ACHN (cell line): ENCODE measurements at regions not wholly inside any gene's neighbourhood (a gene's known extent, or its start where the extent isn't known, plus 50 kb on each side); places are given as distances from the start of the nearest gene placed in this dataset.

Experiments used
- DNase-seq: peaks from one replicate; pipeline ENCODE4 v3.0.0-alpha.2; 2015
- in situ Hi-C: cut with HindIII; loops from 2 replicates; pipeline ENCODE4 v1.10.0; 2017; ENCODE audit warnings: low sequenced_read_pairs, low pct_ligation_motif_present, low pct_unique_long_range_greater_than_20kb

DNA sequence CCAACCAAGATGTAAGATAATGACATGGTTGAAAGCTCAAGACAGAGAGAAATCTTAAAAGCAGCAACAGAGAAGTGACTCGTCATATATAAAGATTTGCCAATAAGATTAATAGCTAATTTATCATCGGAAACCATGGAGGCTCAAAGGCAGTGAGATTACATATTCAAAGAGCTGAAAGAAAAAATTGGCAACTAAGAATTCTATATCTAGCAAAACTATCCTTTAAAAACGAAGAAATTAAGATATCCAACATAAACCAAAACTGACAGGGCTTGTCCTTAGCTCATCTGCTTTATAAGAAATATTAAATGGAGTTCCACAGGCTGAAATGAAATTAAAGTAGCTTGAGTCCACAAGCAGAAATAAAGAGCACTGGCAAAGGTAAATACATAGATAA, 236.6 kb downstream of the ANAPC1 start:
- no peak for DNase-seq
- in situ Hi-C loops = no loop called here

DNA sequence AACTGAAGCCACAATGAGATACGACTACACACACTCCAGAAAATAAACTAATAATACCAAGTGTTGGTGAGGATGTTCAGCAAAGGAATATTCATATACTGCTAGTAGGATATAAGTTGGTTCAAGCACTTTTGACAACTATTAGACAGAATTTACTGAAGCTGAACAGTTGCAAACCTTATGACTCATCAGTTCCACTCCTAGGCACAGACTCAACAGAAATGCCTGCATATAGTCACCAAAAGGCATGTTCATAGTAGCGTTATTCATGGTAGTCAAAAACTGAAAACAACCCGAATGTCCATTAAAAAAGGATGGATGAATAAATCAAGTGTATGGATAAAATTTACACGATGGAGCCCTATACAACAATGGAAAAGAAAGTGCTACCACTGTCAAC, 232.0 kb downstream of the ANAPC1 start:
- DNase-seq = peak; percentile 52
- in situ Hi-C loops = no loop called here

DNA sequence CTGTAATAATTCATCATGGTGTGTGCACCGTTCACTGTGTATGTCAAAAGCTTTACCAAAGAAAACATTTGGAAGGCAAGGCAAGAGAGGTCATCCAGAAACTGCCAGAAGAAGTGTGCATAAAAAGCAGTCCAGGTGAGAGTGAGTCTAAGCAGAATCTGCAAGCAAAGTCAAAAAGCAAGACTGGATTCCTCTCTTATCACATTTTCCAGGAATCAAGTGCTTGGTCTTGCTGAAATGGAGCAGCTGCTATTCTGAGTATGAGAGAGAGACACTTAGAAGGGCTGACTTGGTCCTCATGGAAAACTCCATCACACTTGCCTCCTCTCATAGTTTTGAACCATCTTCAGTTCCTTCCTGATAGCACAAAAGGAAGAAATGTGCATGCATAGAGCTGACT, 231.3 kb downstream of the ANAPC1 start:
- DNase-seq = no peak
- in situ Hi-C loops = no loop called here

DNA sequence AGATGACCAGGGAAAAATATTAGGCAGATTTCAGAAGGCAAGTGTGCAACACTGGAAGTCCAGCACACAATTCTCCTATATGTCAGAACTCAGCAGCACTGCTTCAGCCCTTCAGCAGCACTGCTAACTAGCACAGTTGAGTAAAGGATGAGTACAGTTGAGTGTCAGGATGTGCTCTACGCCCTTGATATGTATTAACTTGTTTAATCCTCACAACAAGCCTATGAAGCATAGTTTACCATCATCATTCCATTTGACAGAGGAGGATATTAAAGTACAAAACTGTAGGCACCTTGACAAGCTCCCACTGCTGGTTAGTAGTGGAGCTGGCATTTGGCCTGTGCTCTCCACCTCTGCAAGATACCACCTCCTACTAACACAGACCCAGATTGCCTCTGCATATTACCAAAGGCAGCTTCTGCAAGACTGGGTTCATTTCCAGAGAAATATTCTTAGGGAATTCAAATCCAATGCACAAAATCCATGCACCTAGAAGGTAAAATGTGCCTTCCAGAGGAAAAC, 230.8 kb downstream of the ANAPC1 start:
- in situ Hi-C loops = no loop called here

DNA sequence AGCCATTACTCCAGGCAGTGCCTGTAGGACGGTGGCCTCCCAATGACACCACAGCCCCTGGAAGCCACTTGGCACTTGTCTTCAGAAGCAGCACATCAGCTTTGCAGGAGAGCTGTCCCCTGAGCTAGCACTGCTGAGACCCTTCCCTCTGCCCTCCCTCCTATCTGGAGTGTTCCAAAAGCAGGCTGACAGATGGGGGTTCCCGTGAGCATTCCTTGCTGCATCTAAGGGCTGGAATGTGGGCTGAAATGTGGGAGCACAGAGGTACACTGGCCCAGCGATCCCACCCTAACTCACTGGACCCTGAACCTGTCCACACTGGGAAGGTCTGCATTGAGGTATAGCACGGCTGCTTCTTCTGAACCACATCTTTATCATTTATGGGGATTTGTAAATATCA, 230.1 kb downstream of the ANAPC1 start:
- DNase-seq = no peak
- in situ Hi-C loops = no loop called here

More for the DNA sequence above, 230.8 kb downstream of the ANAPC1 start:
- no peak for DNase-seq

DNA sequence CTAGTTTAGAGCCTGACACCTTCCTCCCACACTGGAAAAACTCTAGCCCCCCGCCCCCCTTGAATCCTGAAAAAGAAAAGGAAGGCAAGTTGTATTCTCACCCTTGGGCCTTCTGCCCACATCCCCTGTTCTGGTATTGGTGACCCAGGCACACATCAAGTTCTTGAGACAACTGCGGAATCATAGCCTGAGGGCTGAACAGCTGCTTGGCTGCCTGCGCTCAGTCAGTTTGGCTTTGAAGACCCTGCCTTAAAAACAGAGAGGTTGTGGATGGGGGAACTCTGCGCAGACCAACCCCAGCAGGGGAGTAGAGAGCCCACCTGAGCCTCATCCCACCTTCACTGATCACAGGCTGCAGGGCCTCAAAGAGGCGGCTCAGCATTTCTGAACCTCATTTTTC, 229.2 kb downstream of the ANAPC1 start:
- no peak for DNase-seq
- in situ Hi-C loops = no loop called here

DNA sequence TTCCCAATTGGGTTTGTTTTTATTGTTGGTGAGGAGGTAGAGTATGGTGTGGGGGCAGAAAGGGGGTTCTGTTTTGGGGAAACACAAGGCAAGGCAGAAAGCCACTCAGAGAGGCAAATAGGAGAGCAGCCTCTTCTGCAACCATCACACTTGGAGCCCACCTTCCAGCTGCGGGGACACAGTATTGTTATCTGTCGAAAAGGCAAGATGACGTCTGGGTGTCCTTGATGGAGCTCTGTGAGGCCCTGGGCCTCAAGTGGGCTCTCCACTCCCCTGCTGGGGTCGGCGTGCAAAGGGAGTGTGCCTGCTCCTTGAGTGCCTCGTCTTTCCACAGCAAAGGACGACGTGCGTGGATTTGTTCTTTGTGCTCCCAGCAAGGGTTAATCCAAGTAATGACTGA, 227.6 kb downstream of the ANAPC1 start:
- no peak for DNase-seq

DNA sequence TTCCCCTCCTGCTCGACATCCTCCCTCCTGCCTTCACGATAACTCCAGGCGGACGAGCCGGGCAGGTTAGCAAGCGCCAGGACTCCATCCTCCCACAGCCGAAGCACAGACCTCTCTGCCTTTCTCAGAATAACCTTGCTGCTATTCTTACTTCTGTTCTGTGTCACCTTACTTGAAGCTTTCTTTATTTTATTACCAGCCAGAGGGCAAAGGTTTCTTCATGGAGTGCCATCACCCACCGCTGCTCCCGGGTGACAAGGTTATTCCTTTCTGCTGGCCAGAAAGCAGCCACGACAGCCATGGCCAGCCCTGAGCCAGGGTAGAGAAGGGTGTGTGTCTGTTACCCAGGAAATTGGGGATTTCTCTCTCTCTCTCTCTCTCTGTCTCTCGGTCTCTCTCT, 227.1 kb downstream of the ANAPC1 start:
- no peak for DNase-seq
- in situ Hi-C loops = no loop called here

More for the DNA sequence above, 227.6 kb downstream of the ANAPC1 start:
- in situ Hi-C loops = no loop called here

DNA sequence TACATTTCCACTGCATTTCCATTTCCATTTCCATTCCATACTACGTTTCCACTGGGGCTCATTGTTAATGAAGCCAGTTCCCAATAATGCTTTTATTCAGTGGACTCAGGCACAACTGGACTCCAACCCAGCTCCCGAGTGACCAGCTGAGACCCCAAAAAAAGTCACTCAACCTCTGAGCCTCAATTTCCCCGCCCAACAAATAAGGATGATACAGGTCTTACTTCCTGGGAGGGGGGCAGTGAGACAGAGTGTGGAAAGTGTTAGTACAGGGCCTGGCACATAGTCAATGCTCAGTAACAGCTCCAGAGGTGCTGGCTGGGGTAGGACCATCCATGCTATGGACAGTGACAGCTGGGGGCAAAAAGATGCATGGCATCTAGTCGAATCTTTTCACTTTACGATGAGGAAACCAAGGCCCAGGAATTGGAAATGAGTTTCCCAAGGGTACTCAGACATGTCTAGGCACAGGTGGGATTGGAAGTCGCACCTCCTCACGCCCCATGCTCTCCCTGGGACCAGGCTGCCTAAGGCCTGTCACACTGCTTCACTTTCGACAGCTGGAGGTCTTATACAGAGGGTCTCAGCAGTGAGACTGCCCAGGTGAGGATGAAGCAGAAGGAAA, 226.5 kb downstream of the ANAPC1 start:
- in situ Hi-C loops = no loop called here
- no peak for DNase-seq

DNA sequence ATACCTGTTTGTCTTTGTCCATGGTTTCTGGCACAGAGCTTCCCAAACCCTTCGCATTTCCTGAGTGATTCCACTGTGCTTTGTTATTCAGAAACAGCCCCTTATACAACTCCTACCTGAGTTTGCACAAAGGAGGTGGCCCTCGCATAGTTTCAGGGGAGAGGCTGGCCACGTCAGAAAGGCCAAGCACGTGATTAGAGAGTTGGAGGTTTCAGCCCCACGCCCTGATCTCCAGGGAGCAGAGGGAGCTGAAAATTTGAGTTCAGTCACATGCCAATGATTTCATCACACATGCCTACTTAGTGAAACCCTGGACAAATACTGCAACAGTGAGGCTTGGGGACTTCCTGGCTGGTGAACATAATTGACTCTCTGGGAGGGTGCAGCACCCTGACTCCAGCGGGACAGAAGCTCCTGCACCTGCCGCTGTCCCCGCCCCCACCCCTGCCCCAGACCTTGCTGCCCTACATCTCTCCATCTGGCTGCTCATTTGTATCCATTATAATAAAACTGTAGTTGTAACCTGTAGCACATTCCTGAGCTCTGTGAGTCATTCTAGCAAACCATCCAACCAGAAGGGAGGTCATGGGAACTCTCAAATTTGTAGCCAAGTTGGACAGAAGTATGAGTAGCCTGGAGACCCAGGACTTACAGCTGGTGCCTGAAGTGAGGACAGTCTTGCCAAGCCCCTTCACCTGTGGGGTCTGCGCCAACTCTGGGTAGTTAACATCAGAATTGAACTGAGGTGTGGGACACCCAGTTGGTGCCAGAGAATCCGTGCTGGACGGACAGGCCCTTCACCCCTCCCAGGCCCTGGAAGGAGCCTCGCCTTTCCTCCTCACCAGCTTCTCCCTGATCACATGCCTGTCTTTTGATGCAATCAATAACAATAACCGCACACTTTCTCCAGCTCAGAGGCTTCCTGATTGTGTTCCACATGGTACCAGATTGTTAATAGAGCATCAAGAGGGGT, 224.3 kb downstream of the ANAPC1 start:
- in situ Hi-C loops = no loop called here
- DNase-seq = peak; percentile 98

DNA sequence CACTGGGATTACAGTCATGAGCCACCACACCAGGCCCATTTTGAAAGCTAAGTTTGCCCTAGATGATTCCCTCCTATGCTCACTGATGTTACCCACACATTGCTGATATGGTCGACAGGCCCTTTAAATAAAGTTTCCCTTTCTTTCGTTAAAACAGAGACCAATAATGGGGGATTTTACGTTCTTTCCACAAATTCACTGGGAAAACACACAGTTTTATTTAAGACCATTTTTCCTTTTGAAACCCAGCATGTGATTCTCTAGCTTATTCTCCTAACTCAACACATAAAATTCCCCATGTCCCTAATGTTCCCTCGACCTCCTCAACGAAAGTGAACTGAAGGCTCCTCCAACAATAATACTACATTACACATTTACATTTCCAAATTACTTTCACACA, 223.2 kb downstream of the ANAPC1 start:
- no peak for DNase-seq
- in situ Hi-C loops = no loop called here

DNA sequence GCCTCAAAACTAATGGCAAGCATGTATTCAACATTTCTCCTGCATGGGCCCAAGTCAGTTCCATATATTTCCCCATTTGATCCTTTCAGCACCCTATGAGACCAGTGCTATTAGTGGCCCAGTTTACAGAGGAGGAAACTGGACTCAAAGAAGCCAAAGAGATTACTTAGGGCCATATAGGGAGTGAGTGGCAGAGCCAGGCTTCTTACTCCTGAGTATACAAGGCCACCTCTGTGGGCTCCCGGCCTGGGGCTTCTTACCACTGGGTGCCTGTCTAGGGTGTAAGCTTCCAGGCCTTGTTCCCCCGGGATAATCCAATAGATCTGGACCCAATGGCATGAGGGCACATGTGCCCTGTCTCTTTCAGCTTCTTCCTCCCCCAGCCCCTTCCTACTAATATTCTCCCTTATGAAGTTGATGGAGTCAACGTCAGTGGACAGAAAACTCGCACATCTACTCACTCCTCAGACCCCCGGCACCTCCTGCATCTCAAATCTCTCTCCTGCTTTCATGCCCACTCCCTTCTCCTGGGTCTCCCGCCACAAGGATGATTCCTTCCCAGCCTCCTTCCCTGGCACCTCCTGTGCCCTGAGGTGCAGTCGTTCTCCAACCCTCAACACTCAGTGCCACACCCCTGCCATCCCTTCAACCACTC, 222.6 kb downstream of the ANAPC1 start:
- DNase-seq = no peak
- in situ Hi-C loops = no loop called here

DNA sequence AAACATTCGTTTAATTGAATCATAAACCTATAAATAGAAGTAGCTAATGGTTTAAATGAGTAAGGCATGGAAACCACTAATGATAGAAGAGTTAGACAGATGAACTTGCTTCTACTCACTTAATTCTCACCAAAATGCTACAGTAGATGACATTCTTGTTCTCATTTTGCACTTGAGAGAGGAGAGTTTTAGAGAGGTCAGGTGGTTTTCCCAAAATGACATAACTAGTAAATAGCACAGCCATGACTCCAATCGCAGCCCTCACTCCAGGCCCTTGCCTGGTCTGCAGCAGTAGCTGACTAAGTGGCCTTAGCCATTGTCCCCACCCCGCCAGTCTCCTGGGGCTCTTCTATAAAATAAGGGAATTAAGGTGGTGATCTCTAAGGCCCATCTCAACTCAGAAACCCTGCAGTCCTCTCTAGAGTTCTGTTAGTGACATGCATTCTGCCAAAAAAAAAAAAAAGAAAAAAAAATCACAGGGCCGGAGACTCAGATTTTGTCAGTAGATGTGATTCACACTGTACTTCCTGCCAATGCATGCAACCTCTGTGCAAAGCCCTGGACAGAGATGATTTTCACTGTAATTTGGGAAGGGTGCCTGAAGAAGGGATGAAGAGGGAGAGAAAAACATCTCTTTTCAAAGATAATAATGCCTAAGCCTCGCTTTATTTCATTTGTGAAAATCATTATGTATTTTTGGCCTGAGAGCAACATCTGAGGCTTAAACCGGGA, 221.8 kb downstream of the ANAPC1 start:
- DNase-seq = no peak
- in situ Hi-C loops = no loop called here

DNA sequence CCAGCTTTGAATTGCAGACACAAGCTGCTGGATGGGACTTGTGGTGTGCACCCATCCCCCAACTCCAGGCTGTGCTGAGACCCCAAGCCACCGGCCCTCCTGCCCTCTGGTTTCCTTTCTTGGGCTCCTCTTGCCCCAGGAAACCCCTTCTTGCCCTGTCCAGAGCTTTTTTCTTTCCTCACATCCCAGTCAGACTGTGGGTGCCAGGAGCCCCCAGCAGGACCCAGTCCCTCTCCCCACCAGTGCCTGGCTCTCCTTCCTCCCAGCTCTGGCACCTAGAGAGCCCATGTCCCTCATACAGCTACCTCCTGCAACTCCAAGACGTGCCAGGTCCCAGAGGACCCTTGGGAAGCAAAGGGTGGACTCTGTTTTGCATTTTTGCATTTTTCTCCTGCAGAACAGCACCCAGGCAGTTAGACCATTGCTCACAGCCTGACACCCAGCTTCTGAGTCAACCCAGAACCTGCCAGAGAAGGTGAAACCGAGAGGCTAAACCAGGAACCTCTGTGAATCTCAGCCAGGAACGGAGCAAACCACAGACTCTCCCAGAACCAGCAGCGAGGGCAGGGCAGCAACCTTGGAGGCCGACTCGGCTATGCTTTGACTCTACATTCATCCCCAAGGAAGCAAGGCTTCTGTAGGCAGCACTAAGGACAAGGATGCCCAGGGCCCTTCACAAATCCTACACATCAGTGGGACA, 221.1 kb downstream of the ANAPC1 start:
- in situ Hi-C loops = no loop called here
- no peak for DNase-seq

DNA sequence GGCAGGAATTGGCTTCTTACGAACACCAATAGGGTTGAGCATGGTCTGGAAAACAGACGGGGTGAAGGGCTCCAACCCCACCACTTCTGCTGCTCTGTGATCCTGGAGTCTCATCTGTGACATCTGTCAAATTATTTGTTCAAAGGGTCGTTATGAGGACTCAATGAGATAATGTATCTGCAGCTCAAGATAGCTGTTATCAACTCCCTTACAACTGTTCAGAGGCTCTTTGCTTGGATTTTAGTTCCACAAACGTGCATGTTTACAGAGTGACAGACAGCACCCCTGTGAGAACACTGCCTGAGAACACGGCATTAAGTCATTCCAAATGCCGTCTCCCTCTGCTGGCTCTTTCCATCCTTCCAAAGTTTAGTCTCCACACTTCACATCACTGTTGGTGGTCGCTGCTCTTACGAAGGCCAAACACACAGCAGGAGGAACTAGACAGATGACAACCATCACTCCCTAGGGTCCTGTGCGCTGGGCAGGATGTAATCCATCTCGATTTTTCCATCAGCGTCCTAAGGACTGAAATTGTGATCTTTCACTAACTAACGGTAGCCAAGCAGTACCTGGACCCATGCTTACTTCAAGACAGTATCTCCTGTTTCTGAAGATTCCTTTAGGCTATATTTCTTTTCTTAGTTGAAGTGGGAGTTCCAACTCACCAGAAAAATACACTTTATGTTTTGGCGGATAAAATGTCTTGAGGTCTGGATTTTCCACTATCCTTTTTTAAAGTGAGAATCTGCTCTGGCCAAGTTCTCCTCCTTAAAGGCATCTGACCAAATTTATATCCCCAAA, 220.3 kb downstream of the ANAPC1 start:
- in situ Hi-C loops = no loop called here
- no peak for DNase-seq

DNA sequence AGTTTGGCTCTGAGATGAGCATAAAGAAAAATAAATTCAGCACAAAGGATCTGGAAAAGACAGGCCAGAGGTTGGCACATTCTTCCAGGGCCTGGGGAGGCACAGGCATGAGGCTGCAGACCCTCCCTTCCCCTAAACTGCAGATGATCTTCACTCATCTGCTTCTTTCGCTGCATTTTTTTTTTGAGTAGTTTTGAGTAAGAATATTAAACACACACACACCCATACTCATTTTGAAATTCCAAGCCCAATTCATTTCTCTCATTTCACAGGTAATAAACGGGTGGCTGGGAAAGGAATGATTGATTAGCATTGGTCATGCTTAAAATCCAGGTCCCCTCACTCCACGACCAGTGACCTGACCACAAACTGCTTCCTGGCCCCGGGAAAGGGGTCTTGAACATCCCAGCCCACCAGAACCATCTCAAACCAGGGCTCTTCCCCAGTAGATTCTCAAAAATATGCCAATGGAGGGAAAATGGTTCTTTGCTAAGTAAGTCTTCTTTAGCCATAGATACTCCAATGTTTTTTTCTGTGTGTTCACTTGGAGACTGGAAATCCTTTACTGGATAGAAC, 219.6 kb downstream of the ANAPC1 start:
- in situ Hi-C loops = no loop called here
- DNase-seq = no peak

DNA sequence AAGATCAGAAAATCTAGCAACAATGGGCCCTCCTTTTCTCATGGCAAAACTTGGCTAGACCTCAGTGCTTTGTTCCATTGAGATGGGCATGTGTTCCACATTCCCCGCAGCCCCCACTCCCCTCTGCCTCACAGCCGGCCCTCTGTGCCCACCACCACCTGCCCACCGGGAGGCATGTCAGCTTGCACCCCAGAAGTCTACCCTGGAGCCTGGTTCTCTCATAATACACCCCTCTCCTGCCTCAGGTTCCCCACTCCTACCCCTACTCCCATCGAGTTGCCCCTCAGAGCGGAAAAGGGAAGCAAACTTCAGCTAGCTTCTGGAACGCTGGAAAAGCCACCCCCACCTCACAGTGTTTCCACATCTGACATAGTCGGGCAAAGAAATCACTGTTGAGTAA, 219.0 kb downstream of the ANAPC1 start:
- in situ Hi-C loops = no loop called here
- DNase-seq = no peak
